ENCODE measurements at regions not wholly inside any gene's neighbourhood (a gene's known extent, or its start where the extent isn't known, plus 50 kb on each side); places are given as distances from the start of the nearest gene placed in this dataset.

GRCh38 chr13:30526612-30527495 is 61.1 kb upstream of the HMGB1 start:
- no peaks in the 10 kb centered on the region for H4K20me1 ChIP-seq (ENCODE audit: insufficient read depth)
- ChIA-PET CTCF (interaction anchor here (1.3 to 2.2 kb wide), 2 partner anchors 26 to 394 kb away, joined by 3 to 5 read pairs; no protein-coding TSS in a partner anchor), POLR2A (no interaction called here)
- no peak overlapping the region for H3K4me2 ChIP-seq
- peaks cover 0 to 4% of the 10 kb centered on the region in 2 experiments; a peak in 1 of 4 replicates for H3K4me1 ChIP-seq (ENCODE audit: control insufficient read depth in 1 of 2, insufficient read depth in 2 of 2, low read depth in 1 of 2, low read length in 1 of 2)
- TF ChIP-seq EZH2phosphoT487 (IDR thresholded peaks at IDR 0.05; ENCODE audit: borderline replicate concordance, low read depth) (no peak), MXI1 (IDR thresholded peaks at IDR 0.05; ENCODE audit: low read depth, low read length) (no peak), RXRA (IDR thresholded peaks at IDR 0.05; ENCODE audit: borderline replicate concordance, low read depth) (no peak), TEAD4 (IDR thresholded peaks at IDR 0.05; ENCODE audit: borderline replicate concordance, insufficient read depth) (no peak), GATA2 (CRISPR knock-in tag; IDR thresholded peaks at IDR 0.05) (no peak), YY1 (IDR thresholded peaks at IDR 0.05; ENCODE audit: low read depth) (no peak), CTCF (IDR thresholded peaks at IDR 0.05) (no peak), RFX5 (IDR thresholded peaks at IDR 0.05; ENCODE audit: low read length) (no peak), FOXJ3 (CRISPR knock-in tag; IDR thresholded peaks at IDR 0.05) (no peak), GABPA (IDR thresholded peaks at IDR 0.05; ENCODE audit: low read depth) (no peak), ZBTB33 (IDR thresholded peaks at IDR 0.05; ENCODE audit: borderline replicate concordance, low read depth) (no peak), CHD2 (IDR thresholded peaks at IDR 0.05; ENCODE audit: low read length, partially characterized antibody) (no peak), SMC3 (IDR thresholded peaks at IDR 0.05; ENCODE audit: low read depth, low read length) (no peak), ELF1 (IDR thresholded peaks at IDR 0.05) (no peak), TAF1 (IDR thresholded peaks at IDR 0.05; ENCODE audit: borderline replicate concordance, low read depth, low read length) (no peak), NRF1 (IDR thresholded peaks at IDR 0.05; ENCODE audit: low read depth, low read length) (no peak), NFIC (IDR thresholded peaks at IDR 0.05; ENCODE audit: borderline replicate concordance) (no peak), RCOR1 (IDR thresholded peaks at IDR 0.05; ENCODE audit: low read length) (no peak)
- H3K4me3 ChIP-seq (ENCODE audit: low read depth in 2 of 2, low read length in 1 of 2), result no peak overlapping the region
- H2AFZ ChIP-seq (ENCODE audit: low read depth), result no peak overlapping the region
- whole genome bisulfite sequencing (ENCODE audit: low lambda C conversion rate), result 86% methylated on average over 15 of the region's 21 CpGs
- H3K9ac ChIP-seq, result no peak overlapping the region
- no peaks in the 10 kb centered on the region for H3K9me2 ChIP-seq
- no peaks in the 10 kb centered on the region for H3F3A ChIP-seq (replicated peaks; ENCODE audit: insufficient read depth)
- no peaks in the 10 kb centered on the region for H3K9me3 ChIP-seq
- peak; percentile 14 for DNase-seq
- no peak overlapping the region for H3K27ac ChIP-seq (ENCODE audit: low read depth in 2 of 2, low read length in 1 of 2)
- no peaks in the 10 kb centered on the region for H3K27me3 ChIP-seq (ENCODE audit: insufficient read depth)
- no peaks in the 10 kb centered on the region for H3K36me3 ChIP-seq (replicated peaks in 1 of 2; ENCODE audit: control insufficient read depth in 1 of 2, insufficient read depth in 2 of 2, low read length in 1 of 2)
- no peaks in the 10 kb centered on the region for H3K79me2 ChIP-seq (ENCODE audit: insufficient read depth)
